Natural killer cell (primary cell): ENCODE measurements at regions not wholly inside any gene's neighbourhood (a gene's known extent, or its start where the extent isn't known, plus 50 kb on each side); places are given as distances from the start of the nearest gene placed in this dataset.
"Not testable (repeated sequence)": the region's sequence is repeated elsewhere in the genome, so short reads cannot be mapped to it uniquely, and the experiment has no call there.

Experiments
- ATAC-seq, 3 donors: fragments of 150-1000 bp in 2 of 3; fragments of 200-7000 bp in 1 of 3; cut with Tn5 transposase; 1 replicate in 1 of 3; 2 replicates in 2 of 3; pipeline ENCODE4 v1.10.0; 2021; ENCODE audit warnings: mild to moderate bottlenecking in 2 of 3, moderate library complexity in 2 of 3
- DNase-seq, 2 donors: peaks; one replicate each; pipeline versions ENCODE4 v3.0.0 to v3.0.0-alpha.2; 2013 to 2021; ENCODE audit warnings: mixed read lengths in 1 of 2
- H3K27ac ChIP-seq: one replicate; pipeline ENCODE4 v1.5.1; 2013; ENCODE audit warnings: mild to moderate bottlenecking, low read length
- H3K27me3 ChIP-seq: one replicate; pipeline ENCODE4 v1.6.1; 2013; ENCODE audit warnings: low read length; ENCODE audit not compliant: control insufficient read depth, insufficient read depth
- H3K36me3 ChIP-seq: one replicate; pipeline ENCODE4 v1.6.1; 2013; ENCODE audit warnings: low read length; ENCODE audit not compliant: control insufficient read depth, insufficient read depth
- H3K4me1 ChIP-seq: one replicate; pipeline ENCODE4 v1.6.1; 2013; ENCODE audit warnings: low read length; ENCODE audit not compliant: control insufficient read depth, insufficient read depth
- H3K4me3 ChIP-seq: one replicate; pipeline ENCODE4 v1.5.1; 2013; ENCODE audit warnings: low read length
- H3K9me3 ChIP-seq: one replicate; pipeline ENCODE4 v1.6.1; 2013; ENCODE audit warnings: low read length; ENCODE audit not compliant: control insufficient read depth, insufficient read depth
- H3K27ac Mint-ChIP-seq, 2 donors: one replicate each; pipeline ENCODE4 v1.8.0; 2022; ENCODE audit warnings: mild to moderate bottlenecking in 2 of 2, mixed read lengths in 2 of 2, moderate library complexity in 1 of 2
- H3K27me3 Mint-ChIP-seq, 2 donors: one replicate each; pipeline ENCODE4 v1.8.0; 2022; ENCODE audit warnings: low read depth in 2 of 2, mixed read lengths in 2 of 2
- H3K36me3 Mint-ChIP-seq: one replicate; pipeline ENCODE4 v1.8.0; 2022; ENCODE audit warnings: mixed read lengths
- H3K4me1 Mint-ChIP-seq, 2 donors: one replicate each; pipeline ENCODE4 v1.8.0; 2022; ENCODE audit warnings: mixed read lengths in 2 of 2
- H3K4me3 Mint-ChIP-seq: one replicate; pipeline ENCODE4 v1.8.0; 2022; ENCODE audit warnings: mild to moderate bottlenecking, moderate library complexity, mixed read lengths
- H3K9me3 Mint-ChIP-seq, 2 donors: one replicate each; pipeline ENCODE4 v1.8.0; 2022; ENCODE audit warnings: mixed read lengths in 2 of 2
- WGBS: methylation state at CpG from one replicate; pipeline ENCODE4 v1.1.7; 2013; ENCODE audit warnings: missing lambda C conversion rate; ENCODE audit not compliant: insufficient coverage; 5-methylcytosine and 5-hydroxymethylcytosine counted together
- intact Hi-C: fragments of 100-400 bp; cut with micrococcal nuclease; formaldehyde crosslinking; loops from one replicate; pipeline ENCODE4 v1.14.2; 2022
- TF ChIP-seq, protein P1 (sequence below): fragments of 200-600 bp; IDR thresholded peaks from one replicate; pipeline ENCODE4 v1.8.0; 2022; ENCODE audit warnings: antibody characterized with exemption

- Mint-ChIP-seq H3K36me3 (no peaks in the 10 kb centered on the region), H3K9me3 (no peaks in the 10 kb centered on the region), H3K27me3 (peaks cover 11 to 16% of the 10 kb centered on the region in 2 donors), H3K27ac (no peak overlapping the region), H3K4me3 (no peak overlapping the region), H3K4me1 (no peaks in the 10 kb centered on the region)
- no peaks in the 10 kb centered on the region for H3K27me3 ChIP-seq
- H3K4me3 ChIP-seq: no peak overlapping the region
- ATAC-seq: no peak
- H3K4me1 ChIP-seq: no peaks in the 10 kb centered on the region
- 80% methylated on average over 5 of the region's 5 CpGs for WGBS
- H3K9me3 ChIP-seq: no peaks in the 10 kb centered on the region
- DNase-seq: no peak
- H3K27ac ChIP-seq: no peak overlapping the region
- TF ChIP-seq, protein P1, sequence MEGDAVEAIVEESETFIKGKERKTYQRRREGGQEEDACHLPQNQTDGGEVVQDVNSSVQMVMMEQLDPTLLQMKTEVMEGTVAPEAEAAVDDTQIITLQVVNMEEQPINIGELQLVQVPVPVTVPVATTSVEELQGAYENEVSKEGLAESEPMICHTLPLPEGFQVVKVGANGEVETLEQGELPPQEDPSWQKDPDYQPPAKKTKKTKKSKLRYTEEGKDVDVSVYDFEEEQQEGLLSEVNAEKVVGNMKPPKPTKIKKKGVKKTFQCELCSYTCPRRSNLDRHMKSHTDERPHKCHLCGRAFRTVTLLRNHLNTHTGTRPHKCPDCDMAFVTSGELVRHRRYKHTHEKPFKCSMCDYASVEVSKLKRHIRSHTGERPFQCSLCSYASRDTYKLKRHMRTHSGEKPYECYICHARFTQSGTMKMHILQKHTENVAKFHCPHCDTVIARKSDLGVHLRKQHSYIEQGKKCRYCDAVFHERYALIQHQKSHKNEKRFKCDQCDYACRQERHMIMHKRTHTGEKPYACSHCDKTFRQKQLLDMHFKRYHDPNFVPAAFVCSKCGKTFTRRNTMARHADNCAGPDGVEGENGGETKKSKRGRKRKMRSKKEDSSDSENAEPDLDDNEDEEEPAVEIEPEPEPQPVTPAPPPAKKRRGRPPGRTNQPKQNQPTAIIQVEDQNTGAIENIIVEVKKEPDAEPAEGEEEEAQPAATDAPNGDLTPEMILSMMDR: no peak
- no peaks in the 10 kb centered on the region for H3K36me3 ChIP-seq
- intact Hi-C loops: no loop called here
Observed at GRCh38 chr16:23005951-23006350, 143.3 kb downstream of the USP31 start.

- Mint-ChIP-seq H3K36me3 (no peaks in the 10 kb centered on the region), H3K27ac (no peak overlapping the region), H3K4me3 (no peak overlapping the region), H3K9me3 (no peaks in the 10 kb centered on the region), H3K4me1 (no peaks in the 10 kb centered on the region), H3K27me3 (peaks cover 12 to 18% of the 10 kb centered on the region in 2 donors)
- Histone ChIP-seq H3K36me3 (no peaks in the 10 kb centered on the region), H3K9me3 (no peaks in the 10 kb centered on the region), H3K4me3 (no peak overlapping the region), H3K27me3 (no peaks in the 10 kb centered on the region), H3K4me1 (no peaks in the 10 kb centered on the region), H3K27ac (no peak overlapping the region)
- DNase-seq: no peak
- WGBS: 74% methylated on average over 2 of the region's 3 CpGs
- intact Hi-C loops: no loop called here
- TF ChIP-seq, protein P1: no peak
- no peak for ATAC-seq
Observed at GRCh38 chr16:22989598-22989997, 159.7 kb downstream of the USP31 start.

- no peak overlapping the region for H3K4me3 ChIP-seq
- H3K27me3 ChIP-seq: no peaks in the 10 kb centered on the region
- Mint-ChIP-seq H3K36me3 (peaks cover 5% of the 10 kb centered on the region), H3K9me3 (peaks cover 4 to 5% of the 10 kb centered on the region in 2 donors), H3K4me1 (no peaks in the 10 kb centered on the region), H3K27ac (no peak overlapping the region), H3K27me3 (peaks cover 10 to 16% of the 10 kb centered on the region in 2 donors), H3K4me3 (no peak overlapping the region)
- intact Hi-C loops: no loop called here
- WGBS: 83% methylated on average over 1 of the region's 2 CpGs
- no peak for ATAC-seq
- DNase-seq: no peak
- no peaks in the 10 kb centered on the region for H3K36me3 ChIP-seq
- H3K4me1 ChIP-seq: no peaks in the 10 kb centered on the region
- no peaks in the 10 kb centered on the region for H3K9me3 ChIP-seq
- H3K27ac ChIP-seq: no peak overlapping the region
- TF ChIP-seq, protein P1: no peak
Observed at GRCh38 chr16:22983614-22984013, 165.6 kb downstream of the USP31 start.

DNA sequence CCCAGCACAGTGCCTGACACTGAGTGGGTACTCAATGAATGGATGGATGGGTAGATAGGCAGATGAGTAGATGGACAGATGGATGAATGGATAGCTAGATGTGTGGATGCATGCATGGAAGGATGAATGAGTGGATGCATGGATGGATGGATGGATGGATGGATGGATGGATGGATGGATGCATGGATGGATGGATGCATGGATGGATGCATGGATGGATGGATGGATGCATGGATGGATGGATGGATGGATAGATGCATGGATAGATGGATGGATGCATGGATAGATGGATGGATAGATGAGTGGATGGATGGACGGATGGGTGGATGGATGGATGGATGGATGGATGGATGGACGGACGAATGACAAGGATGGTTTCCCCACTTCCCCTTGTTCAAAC, 166.6 kb downstream of the HS3ST2 start:
- H3K27ac Mint-ChIP-seq, H3K36me3 Mint-ChIP-seq, ATAC-seq, H3K4me3 ChIP-seq, H3K36me3 ChIP-seq, H3K9me3 Mint-ChIP-seq, H3K27me3 ChIP-seq, intact Hi-C loops, H3K9me3 ChIP-seq, H3K4me1 Mint-ChIP-seq, DNase-seq, H3K4me1 ChIP-seq, H3K27ac ChIP-seq, H3K4me3 Mint-ChIP-seq, H3K27me3 Mint-ChIP-seq: not testable (repeated sequence)
- WGBS: 80% methylated on average over 1 of the region's 3 CpGs
